Thyroid gland (tissue), 4 donors: ENCODE measurements at regions not wholly inside any gene's neighbourhood (a gene's known extent, or its start where the extent isn't known, plus 50 kb on each side); places are given as distances from the start of the nearest gene placed in this dataset.

ENCODE experiments used
- CTCF ChIP-seq, 6 experiments: fragments of 200-600 bp in 3 of 6; fragments of 450-650 bp in 3 of 6; sonication (generic) in 3 of 6; IDR thresholded peaks; one replicate each; pipeline ENCODE4 v1.5.1; 2016 to 2019; ENCODE audit warnings: antibody characterized with exemption in 6 of 6, mild to moderate bottlenecking in 2 of 6, inconsistent platforms in 1 of 6, moderate library complexity in 1 of 6
- POLR2A ChIP-seq, 2 donors: fragments of 450-650 bp; IDR thresholded peaks; one replicate each; pipeline ENCODE4 v1.6.1; 2017; ENCODE audit warnings: antibody characterized with exemption in 2 of 2, mild to moderate bottlenecking in 2 of 2, moderate library complexity in 1 of 2

- TF ChIP-seq CTCF (IDR thresholded peaks at IDR 0.05) (no peak), POLR2A (IDR thresholded peaks at IDR 0.05) (no peak)
Measured at GRCh38 chr5:174489920-174490597, 234.3 kb upstream of the MSX2 start.
